ENCODE measurements at regions not wholly inside any gene's neighbourhood (a gene's known extent, or its start where the extent isn't known, plus 50 kb on each side); places are given as distances from the start of the nearest gene placed in this dataset.

GRCh38 chr7:84314263-84314662 is 119.7 kb upstream of the SEMA3A start:
- TF ChIP-seq CTCF (IDR thresholded peaks at IDR 0.05): no peak
- no peak for TF ChIP-seq POLR2A (IDR thresholded peaks at IDR 0.05)

All from thyroid gland (tissue), 4 donors.